ENCODE measurements at regions not wholly inside any gene's neighbourhood (a gene's known extent, or its start where the extent isn't known, plus 50 kb on each side); places are given as distances from the start of the nearest gene placed in this dataset.

- TF ChIP-seq ZNF462 (CRISPR knock-in tag; IDR thresholded peaks at IDR 0.05): no peak
- no peak for TF ChIP-seq CREB1 (CRISPR knock-in tag; IDR thresholded peaks at IDR 0.05; ENCODE audit: low read depth)
- no peak for TF ChIP-seq CTCF (conservative IDR thresholded peaks at IDR 0.05; ENCODE audit: low read depth in 2 of 2)
- TF ChIP-seq POLR2AphosphoS5 (IDR thresholded peaks at IDR 0.05; ENCODE audit: low read depth): no peak
- no peak for TF ChIP-seq ZNF114 (CRISPR knock-in tag; IDR thresholded peaks at IDR 0.05)
- TF ChIP-seq JUNB (IDR thresholded peaks at IDR 0.05; ENCODE audit: unreplicated experiment): no peak
- no peak for TF ChIP-seq NANOG (IDR thresholded peaks at IDR 0.05; ENCODE audit: borderline replicate concordance)
- TF ChIP-seq ETS1 (IDR thresholded peaks at IDR 0.05): no peak
Measured at GRCh38 chr2:226052772-226053416, 653.4 kb downstream of the NYAP2 start (continued).
